ENCODE measurements at regions not wholly inside any gene's neighbourhood (a gene's known extent, or its start where the extent isn't known, plus 50 kb on each side); places are given as distances from the start of the nearest gene placed in this dataset.
A peak's percentile ranks its signal among the peaks of the same experiment; 100 is the strongest.
"Not testable (repeated sequence)": the region's sequence is repeated elsewhere in the genome, so short reads cannot be mapped to it uniquely, and the experiment has no call there.

- H3K9me3 ChIP-seq; H3K4me1 ChIP-seq; H3K27ac ChIP-seq; H3K36me3 ChIP-seq; intact Hi-C loops (cut with DNase I); H3K27me3 ChIP-seq; H3K4me3 ChIP-seq; DNase-seq; ATAC-seq: not testable (repeated sequence)
- TF ChIP-seq CTCF (IDR thresholded peaks at IDR 0.05), result peak in 5 of 9 donors; percentile 5 to 26 (median 6)
- 26 to 41% methylated on average over 2 of the region's 2 CpGs for WGBS, 2 donors
These were observed 109.1 kb upstream of the ZNF195 start for GRCh38 chr11:3488003-3488402.

- 34 to 57% methylated on average over 8 to 10 of the region's 10 CpGs for WGBS, 2 donors
- DNase-seq, result not testable (repeated sequence)
These were observed 106.8 kb upstream of the ZNF195 start for GRCh38 chr11:3485737-3486136.

GRCh38 chr11:3476937-3477885, 98.3 kb upstream of the ZNF195 start:
- H3K27ac ChIP-seq; H3K27me3 ChIP-seq; H3K4me3 ChIP-seq; H3K4me1 ChIP-seq; intact Hi-C loops (cut with DNase I); ATAC-seq; H3K9me3 ChIP-seq; DNase-seq; H3K36me3 ChIP-seq: not testable (repeated sequence)
- WGBS, 2 donors, result 71 to 74% methylated on average over 16 to 18 of the region's 20 CpGs

More at GRCh38 chr11:3485737-3486136, 106.8 kb upstream of the ZNF195 start:
- H3K9me3 ChIP-seq; ATAC-seq; H3K27me3 ChIP-seq; H3K4me3 ChIP-seq; H3K4me1 ChIP-seq; H3K27ac ChIP-seq; H3K36me3 ChIP-seq; intact Hi-C loops (cut with DNase I): not testable (repeated sequence)

GRCh38 chr11:3476084-3476936, 97.4 kb upstream of the ZNF195 start:
- H3K27ac ChIP-seq; intact Hi-C loops (cut with DNase I); DNase-seq; H3K27me3 ChIP-seq; H3K4me1 ChIP-seq; H3K36me3 ChIP-seq; ATAC-seq; H3K4me3 ChIP-seq; H3K9me3 ChIP-seq: not testable (repeated sequence)
- 62 to 72% methylated on average over 26 to 27 of the region's 27 CpGs for WGBS, 2 donors
- TF ChIP-seq CTCF (IDR thresholded peaks at IDR 0.05), result peak in 6 of 9 donors; percentile 22 to 53 (median 28)

- 66 to 71% methylated on average over 8 of the region's 8 CpGs for WGBS, 2 donors
- H3K4me1 ChIP-seq, result not testable (repeated sequence)
These were observed 90.0 kb upstream of the ZNF195 start for GRCh38 chr11:3468963-3469362.

GRCh38 chr11:3467599-3467998, 88.7 kb upstream of the ZNF195 start:
- intact Hi-C loops (cut with DNase I); H3K36me3 ChIP-seq; H3K9me3 ChIP-seq; H3K27me3 ChIP-seq; H3K4me3 ChIP-seq; DNase-seq; ATAC-seq; H3K27ac ChIP-seq; H3K4me1 ChIP-seq: not testable (repeated sequence)
- WGBS, 2 donors, result 61 to 72% methylated on average over 5 of the region's 5 CpGs

More at GRCh38 chr11:3468963-3469362, 90.0 kb upstream of the ZNF195 start:
- H3K27me3 ChIP-seq; H3K36me3 ChIP-seq; H3K27ac ChIP-seq; ATAC-seq; H3K4me3 ChIP-seq; intact Hi-C loops (cut with DNase I); H3K9me3 ChIP-seq; DNase-seq: not testable (repeated sequence)

- not testable (repeated sequence) for H3K36me3 ChIP-seq, H3K27ac ChIP-seq, H3K9me3 ChIP-seq, DNase-seq, H3K4me1 ChIP-seq, ATAC-seq
- WGBS, 2 donors, result 67 to 80% methylated on average over 10 of the region's 10 CpGs
- H3K4me3 ChIP-seq, result peak overlapping the region in 1 of 10 donors; percentile 3
- H3K27me3 ChIP-seq, result peaks cover 0 to 14% (median 3%) of the 10 kb centered on the region in 7 donors
- intact Hi-C loops (cut with DNase I), result loop anchor here in 2 of 10 donors (5.0 to 10.0 kb wide), 2 partner anchors 129 to 382 kb away; no protein-coding TSS in a partner anchor
These were observed 76.7 kb upstream of the ZNF195 start for GRCh38 chr11:3455666-3456065.

Data from heart right ventricle (tissue), 16 donors.